IMR-90 (cell line): ENCODE measurements at regions not wholly inside any gene's neighbourhood (a gene's known extent, or its start where the extent isn't known, plus 50 kb on each side); places are given as distances from the start of the nearest gene placed in this dataset.

ENCODE experiments used
- CTCF ChIP-seq: conservative IDR thresholded peaks from 2 replicates; pipeline ENCODE4 v1.5.1; 2012; ENCODE audit warnings: mild to moderate bottlenecking, low read depth, low read length, improper control_type of control experiment
- FOS ChIP-seq: fragments of 150-350 bp; IDR thresholded peaks from 2 replicates; pipeline ENCODE4 v1.6.1; 2016; ENCODE audit warnings: low read depth, low read length
- MXI1 ChIP-seq: IDR thresholded peaks from 2 replicates; pipeline ENCODE4 v1.6.1; 2012; ENCODE audit warnings: low read depth, mild to moderate bottlenecking, low read length, moderate library complexity, borderline replicate concordance
- POLR2A ChIP-seq: IDR thresholded peaks from 2 replicates; pipeline ENCODE4 v1.6.1; 2012; ENCODE audit warnings: mild to moderate bottlenecking, low read depth, low read length
- RFX5 ChIP-seq: IDR thresholded peaks from 2 replicates; pipeline ENCODE4 v1.8.0; 2012; ENCODE audit warnings: low read depth, mild to moderate bottlenecking, low read length, moderate library complexity
- SMC3 ChIP-seq: fragments of 150-350 bp; IDR thresholded peaks from 2 replicates; pipeline ENCODE4 v1.6.1; 2016; ENCODE audit warnings: low read depth, mild to moderate bottlenecking, antibody characterized with exemption, low read length, moderate library complexity

DNA sequence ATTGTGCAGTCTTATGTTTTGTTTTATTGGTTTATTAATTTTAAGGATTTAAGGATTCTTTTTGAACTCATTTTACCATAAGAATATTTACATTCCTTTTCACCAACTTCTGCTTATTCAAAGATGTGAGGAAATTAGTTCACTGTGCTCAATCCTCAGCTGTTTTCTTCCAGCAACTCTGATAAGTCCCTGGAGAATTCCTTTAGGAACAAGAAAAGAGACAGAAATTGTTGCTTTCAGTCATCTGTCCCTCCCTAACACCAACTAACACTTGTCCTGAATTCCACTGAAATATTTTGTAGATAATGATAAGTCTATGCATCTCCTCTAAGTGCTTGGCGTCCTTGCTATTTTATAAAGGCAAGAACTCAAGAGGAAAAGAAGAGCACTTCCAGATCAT lies 334.8 kb upstream of the MARCKS start:
- TF ChIP-seq CTCF (no peak), POLR2A (no peak), FOS (no peak), RFX5 (no peak), SMC3 (no peak), MXI1 (no peak)
